ENCODE measurements at regions not wholly inside any gene's neighbourhood (a gene's known extent, or its start where the extent isn't known, plus 50 kb on each side); places are given as distances from the start of the nearest gene placed in this dataset.

DNA sequence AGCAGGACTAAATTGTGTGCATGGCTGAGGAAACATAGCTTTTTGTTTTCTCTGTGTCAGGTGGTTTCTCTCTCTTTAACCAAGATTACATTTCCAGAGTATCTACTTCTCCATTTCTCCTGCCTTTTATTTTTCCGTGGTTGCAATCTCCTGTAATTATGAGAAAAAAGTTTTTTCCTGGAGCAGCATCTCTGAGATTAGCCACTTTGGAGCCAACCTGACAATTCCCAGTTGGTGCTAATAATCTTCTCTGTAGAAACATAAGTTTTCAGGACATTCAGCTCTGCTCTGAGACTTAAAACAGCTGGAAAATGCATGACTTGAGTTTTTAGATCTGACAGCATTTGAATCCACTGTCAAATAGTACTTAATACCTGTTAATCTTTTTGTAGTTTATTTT, 67.1 kb upstream of the GAS1 start:
- POLR2A ChIA-PET, result no interaction called here
- Histone ChIP-seq H3K4me1 (ENCODE audit: control insufficient read depth, extremely low read depth, insufficient read depth, low read length) (no peaks in the 10 kb centered on the region), H2AFZ (ENCODE audit: low read depth, low read length) (no peak overlapping the region), H3K27ac (ENCODE audit: insufficient read depth, low read depth, low read length) (no peak overlapping the region), H3K9me3 (replicated peaks; ENCODE audit: control insufficient read depth, insufficient read depth, low read length) (no peaks in the 10 kb centered on the region), H3K9ac (replicated peaks; ENCODE audit: extremely low read depth, insufficient read depth, low read length) (no peak overlapping the region), H3K4me3 (replicated peaks in 1 of 3; ENCODE audit: insufficient read depth in 1 of 3, low read depth in 1 of 3, low read length in 3 of 3) (no peak overlapping the region), H3K36me3 (ENCODE audit: control insufficient read depth in 2 of 2, extremely low read depth in 1 of 2, insufficient read depth in 2 of 2, low read length in 2 of 2) (no peaks in the 10 kb centered on the region), H4K20me1 (replicated peaks; ENCODE audit: control insufficient read depth, extremely low read depth, insufficient read depth, low read length) (no peaks in the 10 kb centered on the region), H3K79me2 (ENCODE audit: control insufficient read depth, insufficient read depth, low read length) (no peaks in the 10 kb centered on the region), H3K27me3 (ENCODE audit: control insufficient read depth in 2 of 2, insufficient read depth in 2 of 2, low read length in 2 of 2) (no peaks in the 10 kb centered on the region), H3K4me2 (ENCODE audit: insufficient read depth, low read length) (no peak overlapping the region), H3K9me1 (replicated peaks; ENCODE audit: control insufficient read depth, extremely low read depth, insufficient read depth, low read length) (no peaks in the 10 kb centered on the region)
- intact Hi-C loops (cut with micrococcal nuclease) (no loop called here), dilution Hi-C loops (cut with MboI; ENCODE audit: extremely low pct_ligation_motif_present, low sequenced_read_pairs) (no loop called here)
- FAIRE-seq, result no peak
- TF ChIP-seq GATA2 (IDR thresholded peaks at IDR 0.05; ENCODE audit: insufficient read depth, insufficient read length, low read depth, low read length), result no peak
- TF ChIP-seq POLR2AphosphoS5 (IDR thresholded peaks at IDR 0.05; ENCODE audit: insufficient read depth, low read depth, low read length), result no peak
- TF ChIP-seq, protein P1, sequence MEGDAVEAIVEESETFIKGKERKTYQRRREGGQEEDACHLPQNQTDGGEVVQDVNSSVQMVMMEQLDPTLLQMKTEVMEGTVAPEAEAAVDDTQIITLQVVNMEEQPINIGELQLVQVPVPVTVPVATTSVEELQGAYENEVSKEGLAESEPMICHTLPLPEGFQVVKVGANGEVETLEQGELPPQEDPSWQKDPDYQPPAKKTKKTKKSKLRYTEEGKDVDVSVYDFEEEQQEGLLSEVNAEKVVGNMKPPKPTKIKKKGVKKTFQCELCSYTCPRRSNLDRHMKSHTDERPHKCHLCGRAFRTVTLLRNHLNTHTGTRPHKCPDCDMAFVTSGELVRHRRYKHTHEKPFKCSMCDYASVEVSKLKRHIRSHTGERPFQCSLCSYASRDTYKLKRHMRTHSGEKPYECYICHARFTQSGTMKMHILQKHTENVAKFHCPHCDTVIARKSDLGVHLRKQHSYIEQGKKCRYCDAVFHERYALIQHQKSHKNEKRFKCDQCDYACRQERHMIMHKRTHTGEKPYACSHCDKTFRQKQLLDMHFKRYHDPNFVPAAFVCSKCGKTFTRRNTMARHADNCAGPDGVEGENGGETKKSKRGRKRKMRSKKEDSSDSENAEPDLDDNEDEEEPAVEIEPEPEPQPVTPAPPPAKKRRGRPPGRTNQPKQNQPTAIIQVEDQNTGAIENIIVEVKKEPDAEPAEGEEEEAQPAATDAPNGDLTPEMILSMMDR (IDR thresholded peaks at IDR 0.05; ENCODE audit: extremely low read depth in 1 of 2, insufficient read depth in 1 of 2, low read depth in 1 of 2, low read length in 2 of 2), result no peak
- no peak for TF ChIP-seq POLR2A (IDR thresholded peaks at IDR 0.05; ENCODE audit: low read depth, low read length)
- TF ChIP-seq EZH2 (IDR thresholded peaks at IDR 0.05; ENCODE audit: borderline replicate concordance, low read depth, low read length, severe bottlenecking), result no peak
- TF ChIP-seq JUN (IDR thresholded peaks at IDR 0.05; ENCODE audit: borderline replicate concordance, insufficient read depth, insufficient read length, low read depth), result no peak
- TF ChIP-seq, protein P2, sequence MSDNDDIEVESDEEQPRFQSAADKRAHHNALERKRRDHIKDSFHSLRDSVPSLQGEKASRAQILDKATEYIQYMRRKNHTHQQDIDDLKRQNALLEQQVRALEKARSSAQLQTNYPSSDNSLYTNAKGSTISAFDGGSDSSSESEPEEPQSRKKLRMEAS (IDR thresholded peaks at IDR 0.05; ENCODE audit: insufficient read depth, insufficient read length), result no peak
- TF ChIP-seq MYC (IDR thresholded peaks at IDR 0.05; ENCODE audit: low read depth, low read length), result no peak
- TF ChIP-seq FOS (IDR thresholded peaks at IDR 0.05; ENCODE audit: borderline replicate concordance, insufficient read depth, low read length), result no peak
- DNase-seq (ENCODE audit: low read depth, low spot score), result no peak
- CTCF ChIA-PET, result no interaction called here
- BruUV-seq (replicated peaks), result no TSS peak

Measured in endothelial cell of umbilical vein (primary cell).